ENCODE measurements at regions not wholly inside any gene's neighbourhood (a gene's known extent, or its start where the extent isn't known, plus 50 kb on each side); places are given as distances from the start of the nearest gene placed in this dataset.
"Not testable (repeated sequence)": the region's sequence is repeated elsewhere in the genome, so short reads cannot be mapped to it uniquely, and the experiment has no call there.

GRCh38 chr3:29143151-29143550 is 137.7 kb upstream of the RBMS3 start:
- DNase-seq (ENCODE audit: low read depth): no peak

GRCh38 chr3:29144361-29144760 is 136.5 kb upstream of the RBMS3 start:
- no peak for DNase-seq (ENCODE audit: low read depth)

GRCh38 chr3:29144807-29145206 is 136.1 kb upstream of the RBMS3 start:
- DNase-seq (ENCODE audit: low read depth): no peak

GRCh38 chr3:29145360-29145759 is 135.5 kb upstream of the RBMS3 start:
- DNase-seq (ENCODE audit: low read depth): no peak

- DNase-seq (ENCODE audit: low read depth): no peak
These were observed 128.5 kb upstream of the RBMS3 start for GRCh38 chr3:29152379-29152778.

- no peak for DNase-seq (ENCODE audit: low read depth)
These were observed 127.1 kb upstream of the RBMS3 start for GRCh38 chr3:29153811-29154210.

GRCh38 chr3:29156086-29156715 is 124.7 kb upstream of the RBMS3 start:
- DNase-seq (ENCODE audit: low read depth): no peak

GRCh38 chr3:29164825-29165224 is 116.0 kb upstream of the RBMS3 start:
- no peak for DNase-seq (ENCODE audit: low read depth)

- DNase-seq (ENCODE audit: low read depth): no peak
These were observed 113.7 kb upstream of the RBMS3 start for GRCh38 chr3:29167180-29167579.

- DNase-seq (ENCODE audit: low read depth): no peak
These were observed 112.8 kb upstream of the RBMS3 start for GRCh38 chr3:29168081-29168480.

- DNase-seq (ENCODE audit: low read depth): no peak
These were observed 112.2 kb upstream of the RBMS3 start for GRCh38 chr3:29168696-29169095.

GRCh38 chr3:29169451-29169850 is 111.4 kb upstream of the RBMS3 start:
- no peak for DNase-seq (ENCODE audit: low read depth)

- no peak for DNase-seq (ENCODE audit: low read depth)
These were observed 109.6 kb upstream of the RBMS3 start for GRCh38 chr3:29171043-29171990.

- DNase-seq (ENCODE audit: low read depth): no peak
These were observed 104.4 kb upstream of the RBMS3 start for GRCh38 chr3:29176501-29176900.

GRCh38 chr3:29178809-29179793 is 101.8 kb upstream of the RBMS3 start:
- no peak for DNase-seq (ENCODE audit: low read depth)

- DNase-seq (ENCODE audit: low read depth): no peak
These were observed 99.6 kb upstream of the RBMS3 start for GRCh38 chr3:29181149-29181780.

- DNase-seq (ENCODE audit: low read depth): no peak
These were observed 99.0 kb upstream of the RBMS3 start for GRCh38 chr3:29181872-29182271.

- not testable (repeated sequence) for DNase-seq (ENCODE audit: low read depth)
These were observed 98.0 kb upstream of the RBMS3 start for GRCh38 chr3:29182828-29183227.

GRCh38 chr3:29183346-29184087 is 97.4 kb upstream of the RBMS3 start:
- DNase-seq (ENCODE audit: low read depth): no peak

GRCh38 chr3:29185706-29186105 is 95.2 kb upstream of the RBMS3 start:
- no peak for DNase-seq (ENCODE audit: low read depth)

GRCh38 chr3:29186131-29186599 is 94.7 kb upstream of the RBMS3 start:
- peak; percentile 98 for DNase-seq (ENCODE audit: low read depth)
